ENCODE measurements at regions not wholly inside any gene's neighbourhood (a gene's known extent, or its start where the extent isn't known, plus 50 kb on each side); places are given as distances from the start of the nearest gene placed in this dataset.

DNA sequence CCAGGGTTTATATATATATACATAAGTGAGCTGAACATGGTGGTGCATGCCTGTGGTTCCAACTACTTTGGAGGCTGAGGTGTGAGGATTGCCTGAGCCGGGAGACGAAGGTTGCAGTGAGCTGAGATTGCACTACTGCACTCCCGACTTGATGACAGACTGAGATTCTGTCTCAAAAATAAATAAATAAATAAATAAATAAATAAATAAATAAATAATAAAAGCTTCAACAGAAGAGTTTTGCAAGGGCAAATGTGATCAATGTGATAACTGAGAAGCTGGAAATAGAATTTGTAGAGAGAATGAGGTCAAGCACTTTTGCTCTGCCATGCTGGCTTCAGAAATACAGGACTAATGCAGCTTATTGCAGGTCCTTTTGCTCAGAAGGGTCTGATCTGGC, 855.8 kb upstream of the PRMT6 start:
- TF ChIP-seq, protein P1, sequence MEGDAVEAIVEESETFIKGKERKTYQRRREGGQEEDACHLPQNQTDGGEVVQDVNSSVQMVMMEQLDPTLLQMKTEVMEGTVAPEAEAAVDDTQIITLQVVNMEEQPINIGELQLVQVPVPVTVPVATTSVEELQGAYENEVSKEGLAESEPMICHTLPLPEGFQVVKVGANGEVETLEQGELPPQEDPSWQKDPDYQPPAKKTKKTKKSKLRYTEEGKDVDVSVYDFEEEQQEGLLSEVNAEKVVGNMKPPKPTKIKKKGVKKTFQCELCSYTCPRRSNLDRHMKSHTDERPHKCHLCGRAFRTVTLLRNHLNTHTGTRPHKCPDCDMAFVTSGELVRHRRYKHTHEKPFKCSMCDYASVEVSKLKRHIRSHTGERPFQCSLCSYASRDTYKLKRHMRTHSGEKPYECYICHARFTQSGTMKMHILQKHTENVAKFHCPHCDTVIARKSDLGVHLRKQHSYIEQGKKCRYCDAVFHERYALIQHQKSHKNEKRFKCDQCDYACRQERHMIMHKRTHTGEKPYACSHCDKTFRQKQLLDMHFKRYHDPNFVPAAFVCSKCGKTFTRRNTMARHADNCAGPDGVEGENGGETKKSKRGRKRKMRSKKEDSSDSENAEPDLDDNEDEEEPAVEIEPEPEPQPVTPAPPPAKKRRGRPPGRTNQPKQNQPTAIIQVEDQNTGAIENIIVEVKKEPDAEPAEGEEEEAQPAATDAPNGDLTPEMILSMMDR (IDR thresholded peaks at IDR 0.05): no peak
- TF ChIP-seq EZH2 (IDR thresholded peaks at IDR 0.05): no peak
